GM12878 (cell line): ENCODE measurements at regions not wholly inside any gene's neighbourhood (a gene's known extent, or its start where the extent isn't known, plus 50 kb on each side); places are given as distances from the start of the nearest gene placed in this dataset.

Source experiments
- ATAC-seq: fragments of 200-7000 bp; cut with Tn5 transposase; 3 replicates; pipeline ENCODE4 v1.9.1; 2020; ENCODE audit warnings: mild to moderate bottlenecking, moderate library complexity
- BruUV-seq: library from RNA; stranded (reverse); fragments of 400-500 nt; replicated peaks from 2 replicates; lab custom pipeline; 2021; lab: Mats Ljungman, UMichigan
- CTCF ChIA-PET: fragments of 300-600 bp; sonication (Branson Sonifier 250); formaldehyde crosslinking; extraction: SDS; loops from one replicate; lab custom pipeline; 2021; ENCODE audit warnings: inconsistent platforms; lab: Yijun Ruan, JAX
- POLR2A ChIA-PET: fragments of 350-600 bp; formaldehyde crosslinking; extraction: SDS; loops from one replicate; lab custom pipeline; 2021; ENCODE audit warnings: inconsistent platforms; lab: Charles Lee
- RAD21 ChIA-PET: fragments of 300-600 bp; sonication (Branson Sonifier 250); formaldehyde crosslinking; loops from one replicate; lab custom pipeline; 2023; ENCODE audit warnings: antibody characterized with exemption; ENCODE audit not compliant: unreplicated experiment; lab: Charles Lee
- SMC1A ChIA-PET: fragments of 300-600 bp; sonication (Branson Sonifier 250); formaldehyde crosslinking; loops from one replicate; lab custom pipeline; 2023; ENCODE audit not compliant: unreplicated experiment, uncharacterized antibody; lab: Charles Lee
- DNase-seq: peaks from one replicate; pipeline ENCODE4 v3.0.0-alpha.2; 2011; ENCODE audit warnings: low read depth, low spot score
- FAIRE-seq: peaks from 3 replicates; lab custom pipeline; 2011; peaks lifted over from hg19 to GRCh38; lab: Jason Lieb, UNC
- H2AFZ ChIP-seq: 2 replicates; pipeline ENCODE4 v1.6.0; 2011; ENCODE audit warnings: low read depth, low read length, control low read depth; ENCODE audit not compliant: control insufficient read depth
- H3K27ac ChIP-seq: 2 replicates; pipeline ENCODE4 v1.5.1; 2011; ENCODE audit warnings: control low read depth; ENCODE audit not compliant: control insufficient read depth, insufficient read depth
- H3K27me3 ChIP-seq, 2 experiments: replicated peaks in 1 of 2; 2 replicates each; pipeline versions ENCODE4 v1.6.0 to v1.6.1; 2011; ENCODE audit warnings: low read length in 1 of 2; ENCODE audit not compliant: control insufficient read depth in 2 of 2, insufficient read depth in 2 of 2
- H3K36me3 ChIP-seq, 2 experiments: 2 replicates each; pipeline ENCODE4 v1.5.1; 2011; ENCODE audit warnings: low read length in 1 of 2; ENCODE audit not compliant: control insufficient read depth in 2 of 2, insufficient read depth in 2 of 2
- H3K4me1 ChIP-seq: 2 replicates; pipeline ENCODE4 v1.6.1; 2011; ENCODE audit warnings: mild to moderate bottlenecking, low read length, moderate library complexity, mixed read lengths; ENCODE audit not compliant: control insufficient read depth, insufficient read depth
- H3K4me2 ChIP-seq: 2 replicates; pipeline ENCODE4 v1.6.0; 2011; ENCODE audit warnings: control low read depth; ENCODE audit not compliant: control insufficient read depth, insufficient read depth
- H3K4me3 ChIP-seq: fragments of 200-600 bp; sonication (generic); 2 replicates; pipeline ENCODE4 v1.5.1; 2016
- H3K79me2 ChIP-seq: 2 replicates; pipeline ENCODE4 v1.6.0; 2011; ENCODE audit warnings: low read length; ENCODE audit not compliant: control insufficient read depth, insufficient read depth
- H3K9ac ChIP-seq: 2 replicates; pipeline ENCODE4 v1.8.0; 2011; ENCODE audit warnings: low read length, control low read depth, mixed read lengths; ENCODE audit not compliant: control insufficient read depth, insufficient read depth
- H3K9me3 ChIP-seq: replicated peaks from 3 replicates; pipeline ENCODE4 v1.5.1; 2011; ENCODE audit warnings: mild to moderate bottlenecking, low read length; ENCODE audit not compliant: control insufficient read depth, insufficient read depth
- H4K20me1 ChIP-seq: 2 replicates; pipeline ENCODE4 v1.6.0; 2011; ENCODE audit not compliant: control insufficient read depth, insufficient read depth
- BACH1 ChIP-seq: fragments of 450-650 bp; IDR thresholded peaks from 2 replicates; pipeline ENCODE4 v1.6.1; 2017; ENCODE audit warnings: mild to moderate bottlenecking, borderline replicate concordance
- IRF4 ChIP-seq: IDR thresholded peaks from 2 replicates; pipeline ENCODE4 v1.6.1; 2011; ENCODE audit warnings: low read depth, low read length
- KAT2A ChIP-seq: conservative IDR thresholded peaks from 2 replicates; pipeline ENCODE4 v1.6.1; 2011; ENCODE audit warnings: low read depth, low read length; ENCODE audit not compliant: control insufficient read depth
- PAX5 ChIP-seq: IDR thresholded peaks from 2 replicates; pipeline ENCODE4 v1.6.1; 2011; ENCODE audit warnings: low read depth, low read length, borderline replicate concordance
- RAD21 ChIP-seq: IDR thresholded peaks from 2 replicates; pipeline ENCODE4 v1.6.1; 2011; ENCODE audit warnings: mild to moderate bottlenecking, low read depth, low read length, moderate library complexity; ENCODE audit not compliant: insufficient read depth
- RCOR1 ChIP-seq: conservative IDR thresholded peaks from 2 replicates; pipeline ENCODE4 v1.6.1; 2012; ENCODE audit warnings: low read depth, low read length, improper control_type of control experiment
- STAT1 ChIP-seq: fragments of 450-650 bp; conservative IDR thresholded peaks from 2 replicates; pipeline ENCODE4 v1.6.1; 2014; ENCODE audit warnings: antibody characterized with exemption, mild to moderate bottlenecking
- WGBS: methylation state at CpG from one replicate; pipeline ENCODE4 v1.1.6; 2016; ENCODE audit warnings: low lambda C conversion rate; ENCODE audit not compliant: insufficient replicate concordance, insufficient coverage; ENCODE audit errors: missing lambda C conversion rate; 5-methylcytosine and 5-hydroxymethylcytosine counted together
- in situ Hi-C: fragments of 300-500 bp; cut with MboI; formaldehyde crosslinking; loops from 9 replicates; pipeline ENCODE4 v1.14.3; 2018; ENCODE audit warnings: mixed read lengths
- intact Hi-C: fragments of 100-400 bp; cut with micrococcal nuclease; formaldehyde crosslinking; loops from one replicate; pipeline ENCODE4 v1.14.2; 2022; ENCODE audit not compliant: unreplicated experiment
- TF ChIP-seq, protein P1 (sequence below): fragments of 450-650 bp; IDR thresholded peaks from 2 replicates; pipeline ENCODE4 v1.6.1; 2018; ENCODE audit warnings: mild to moderate bottlenecking, low read depth, moderate library complexity; ENCODE audit not compliant: partially characterized antibody

GRCh38 chr2:22560021-22560420 is 825.0 kb upstream of the KLHL29 start:
- FAIRE-seq (no peak), ATAC-seq (no peak), DNase-seq (no peak)
- ChIA-PET CTCF (interaction anchor here (0.6 kb wide), 1 partner anchor 1700 kb away, joined by 3 read pairs; no protein-coding TSS in a partner anchor), RAD21 (no interaction called here), SMC1A (no interaction called here), POLR2A (no interaction called here)
- no peak overlapping the region for H3K4me3 ChIP-seq
- no peaks in the 10 kb centered on the region for H4K20me1 ChIP-seq
- H3K4me1 ChIP-seq, result no peaks in the 10 kb centered on the region
- no TSS peak for BruUV-seq
- no peak for TF ChIP-seq STAT1
- no peak for TF ChIP-seq KAT2A
- no peak for TF ChIP-seq BACH1
- no peak for TF ChIP-seq IRF4
- TF ChIP-seq, protein P1, sequence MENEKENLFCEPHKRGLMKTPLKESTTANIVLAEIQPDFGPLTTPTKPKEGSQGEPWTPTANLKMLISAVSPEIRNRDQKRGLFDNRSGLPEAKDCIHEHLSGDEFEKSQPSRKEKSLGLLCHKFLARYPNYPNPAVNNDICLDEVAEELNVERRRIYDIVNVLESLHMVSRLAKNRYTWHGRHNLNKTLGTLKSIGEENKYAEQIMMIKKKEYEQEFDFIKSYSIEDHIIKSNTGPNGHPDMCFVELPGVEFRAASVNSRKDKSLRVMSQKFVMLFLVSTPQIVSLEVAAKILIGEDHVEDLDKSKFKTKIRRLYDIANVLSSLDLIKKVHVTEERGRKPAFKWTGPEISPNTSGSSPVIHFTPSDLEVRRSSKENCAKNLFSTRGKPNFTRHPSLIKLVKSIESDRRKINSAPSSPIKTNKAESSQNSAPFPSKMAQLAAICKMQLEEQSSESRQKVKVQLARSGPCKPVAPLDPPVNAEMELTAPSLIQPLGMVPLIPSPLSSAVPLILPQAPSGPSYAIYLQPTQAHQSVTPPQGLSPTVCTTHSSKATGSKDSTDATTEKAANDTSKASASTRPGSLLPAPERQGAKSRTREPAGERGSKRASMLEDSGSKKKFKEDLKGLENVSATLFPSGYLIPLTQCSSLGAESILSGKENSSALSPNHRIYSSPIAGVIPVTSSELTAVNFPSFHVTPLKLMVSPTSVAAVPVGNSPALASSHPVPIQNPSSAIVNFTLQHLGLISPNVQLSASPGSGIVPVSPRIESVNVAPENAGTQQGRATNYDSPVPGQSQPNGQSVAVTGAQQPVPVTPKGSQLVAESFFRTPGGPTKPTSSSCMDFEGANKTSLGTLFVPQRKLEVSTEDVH, result no peak
- TF ChIP-seq PAX5, result no peak
- TF ChIP-seq RCOR1, result no peak
- no peak for TF ChIP-seq RAD21
- no peak overlapping the region for H2AFZ ChIP-seq
- intact Hi-C loops, result no loop called here
- no peaks in the 10 kb centered on the region for H3K27me3 ChIP-seq
- H3K79me2 ChIP-seq, result no peaks in the 10 kb centered on the region
- WGBS, result 36% methylated on average over 4 of the region's 5 CpGs
- H3K4me2 ChIP-seq, result no peak overlapping the region
- H3K9ac ChIP-seq, result no peak overlapping the region
- H3K9me3 ChIP-seq, result no peaks in the 10 kb centered on the region
- H3K36me3 ChIP-seq, result no peaks in the 10 kb centered on the region
- H3K27ac ChIP-seq, result no peak overlapping the region
- in situ Hi-C loops, result no loop called here
